Activated gamma-delta T cell (primary cell): ENCODE measurements at regions not wholly inside any gene's neighbourhood (a gene's known extent, or its start where the extent isn't known, plus 50 kb on each side); places are given as distances from the start of the nearest gene placed in this dataset.

ENCODE experiments used
- DNase-seq: peaks from one replicate; lab custom pipeline; 2025; lab: John Stamatoyannopoulos, UW

GRCh38 chr2:118698564-118698963 is 148.9 kb downstream of the EN1 start:
- no peak for DNase-seq

GRCh38 chr2:118697781-118698180 is 149.7 kb downstream of the EN1 start:
- no peak for DNase-seq

- DNase-seq: no peak
These were observed 150.5 kb downstream of the EN1 start for GRCh38 chr2:118696786-118697465.

- DNase-seq: no peak
These were observed 154.1 kb downstream of the EN1 start for GRCh38 chr2:118693287-118693822.

GRCh38 chr2:118689874-118690273 is 157.6 kb downstream of the EN1 start:
- no peak for DNase-seq

- no peak for DNase-seq
These were observed 158.0 kb downstream of the EN1 start for GRCh38 chr2:118689456-118689855.

- no peak for DNase-seq
These were observed 158.4 kb downstream of the EN1 start for GRCh38 chr2:118689033-118689432.

- DNase-seq: no peak
These were observed 159.8 kb downstream of the EN1 start for GRCh38 chr2:118687698-118688097.

- no peak for DNase-seq
These were observed 160.3 kb downstream of the EN1 start for GRCh38 chr2:118687192-118687591.

- no peak for DNase-seq
These were observed 161.1 kb downstream of the EN1 start for GRCh38 chr2:118686346-118686745.

- no peak for DNase-seq
These were observed 164.0 kb downstream of the EN1 start for GRCh38 chr2:118683460-118683859.

GRCh38 chr2:118678985-118679384 is 168.5 kb downstream of the EN1 start:
- DNase-seq: no peak

- no peak for DNase-seq
These were observed 169.9 kb downstream of the EN1 start for GRCh38 chr2:118677546-118677945.

GRCh38 chr2:118675531-118675930 is 171.9 kb downstream of the EN1 start:
- no peak for DNase-seq

- DNase-seq: no peak
These were observed 174.8 kb downstream of the EN1 start for GRCh38 chr2:118672571-118673158.

GRCh38 chr2:118671701-118672454 is 175.6 kb downstream of the EN1 start:
- no peak for DNase-seq

- no peak for DNase-seq
These were observed 176.6 kb downstream of the EN1 start for GRCh38 chr2:118670838-118671237.

GRCh38 chr2:118670276-118670675 is 177.2 kb downstream of the EN1 start:
- DNase-seq: no peak

GRCh38 chr2:118669654-118670053 is 177.8 kb downstream of the EN1 start:
- no peak for DNase-seq

- DNase-seq: no peak
These were observed 178.7 kb downstream of the EN1 start for GRCh38 chr2:118668431-118669424.

GRCh38 chr2:118667964-118668363 is 179.5 kb downstream of the EN1 start:
- DNase-seq: no peak

- no peak for DNase-seq
These were observed 180.1 kb downstream of the EN1 start for GRCh38 chr2:118667348-118667747.
